MM.1S (cell line): ENCODE measurements at regions not wholly inside any gene's neighbourhood (a gene's known extent, or its start where the extent isn't known, plus 50 kb on each side); places are given as distances from the start of the nearest gene placed in this dataset.

Experiments
- CTCF ChIP-seq: fragments of 300-600 bp; sonication (generic); IDR thresholded peaks from 2 replicates; pipeline ENCODE4 v1.5.1; 2016; ENCODE audit warnings: antibody characterized with exemption, low read length, mixed read lengths
- EZH2 ChIP-seq: fragments of 300-600 bp; sonication (generic); optimal IDR thresholded peaks from 2 replicates; pipeline ENCODE3; 2017; ENCODE audit warnings: low read depth, mild to moderate bottlenecking, antibody characterized with exemption, low read length, mixed read lengths

- no peak for TF ChIP-seq EZH2
- TF ChIP-seq CTCF = no peak
Measured at GRCh38 chr1:219342836-219343235, 169.2 kb downstream of the LYPLAL1 start.
